ENCODE measurements at regions not wholly inside any gene's neighbourhood (a gene's known extent, or its start where the extent isn't known, plus 50 kb on each side); places are given as distances from the start of the nearest gene placed in this dataset.

GRCh38 chr2:66762761-66763160 is 327.8 kb downstream of the MEIS1 start:
- WGBS, 2 experiments (ENCODE audit: insufficient coverage in 1 of 2, insufficient read length in 1 of 2), result 92 to 94% methylated on average over 17 to 21 of the region's 25 CpGs
- Mint-ChIP-seq H3K9me3 (peaks cover 5% of the 10 kb centered on the region), H3K27me3 (ENCODE audit: insufficient read depth) (no peaks in the 10 kb centered on the region), H3K27ac (no peak overlapping the region), H3K4me1 (no peaks in the 10 kb centered on the region), H3K4me3 (no peak overlapping the region), H3K36me3 (ENCODE audit: low read depth) (no peaks in the 10 kb centered on the region)
- no peak for DNase-seq
- no peaks in the 10 kb centered on the region for H3K4me1 ChIP-seq (ENCODE audit: control insufficient read depth, insufficient read depth, low read length)
- no peaks in the 10 kb centered on the region for H3K36me3 ChIP-seq (ENCODE audit: control insufficient read depth, insufficient read depth, low read length)
- TF ChIP-seq, protein P1, sequence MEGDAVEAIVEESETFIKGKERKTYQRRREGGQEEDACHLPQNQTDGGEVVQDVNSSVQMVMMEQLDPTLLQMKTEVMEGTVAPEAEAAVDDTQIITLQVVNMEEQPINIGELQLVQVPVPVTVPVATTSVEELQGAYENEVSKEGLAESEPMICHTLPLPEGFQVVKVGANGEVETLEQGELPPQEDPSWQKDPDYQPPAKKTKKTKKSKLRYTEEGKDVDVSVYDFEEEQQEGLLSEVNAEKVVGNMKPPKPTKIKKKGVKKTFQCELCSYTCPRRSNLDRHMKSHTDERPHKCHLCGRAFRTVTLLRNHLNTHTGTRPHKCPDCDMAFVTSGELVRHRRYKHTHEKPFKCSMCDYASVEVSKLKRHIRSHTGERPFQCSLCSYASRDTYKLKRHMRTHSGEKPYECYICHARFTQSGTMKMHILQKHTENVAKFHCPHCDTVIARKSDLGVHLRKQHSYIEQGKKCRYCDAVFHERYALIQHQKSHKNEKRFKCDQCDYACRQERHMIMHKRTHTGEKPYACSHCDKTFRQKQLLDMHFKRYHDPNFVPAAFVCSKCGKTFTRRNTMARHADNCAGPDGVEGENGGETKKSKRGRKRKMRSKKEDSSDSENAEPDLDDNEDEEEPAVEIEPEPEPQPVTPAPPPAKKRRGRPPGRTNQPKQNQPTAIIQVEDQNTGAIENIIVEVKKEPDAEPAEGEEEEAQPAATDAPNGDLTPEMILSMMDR (conservative IDR thresholded peaks at IDR 0.05), result no peak
- H3K9me3 ChIP-seq (ENCODE audit: control insufficient read depth, low read length), result no peaks in the 10 kb centered on the region
- no peak overlapping the region for H3K27ac ChIP-seq (ENCODE audit: low read depth, low read length)
- no peaks in the 10 kb centered on the region for H3K27me3 ChIP-seq (ENCODE audit: control insufficient read depth, insufficient read depth, low read length, poor library complexity, severe bottlenecking)
- no peak overlapping the region for H3K9ac ChIP-seq (ENCODE audit: extremely low read depth, low read length, poor library complexity, severe bottlenecking)
- H3K4me3 ChIP-seq (ENCODE audit: low read length), result no peak overlapping the region

GRCh38 chr2:66766582-66766981 is 331.7 kb downstream of the MEIS1 start:
- H3K27ac Mint-ChIP-seq, result no peak overlapping the region

GRCh38 chr2:66771359-66771976 is 336.5 kb downstream of the MEIS1 start:
- Histone ChIP-seq H3K4me1 (ENCODE audit: control insufficient read depth, insufficient read depth, low read length) (no peaks in the 10 kb centered on the region), H3K27me3 (ENCODE audit: control insufficient read depth, insufficient read depth, low read length, poor library complexity, severe bottlenecking) (peaks cover 7% of the 10 kb centered on the region), H3K27ac (ENCODE audit: low read depth, low read length) (no peak overlapping the region), H3K4me3 (ENCODE audit: low read length) (no peak overlapping the region), H3K9ac (ENCODE audit: extremely low read depth, low read length, poor library complexity, severe bottlenecking) (no peak overlapping the region), H3K36me3 (ENCODE audit: control insufficient read depth, insufficient read depth, low read length) (no peaks in the 10 kb centered on the region), H3K9me3 (ENCODE audit: control insufficient read depth, low read length) (no peaks in the 10 kb centered on the region)
- DNase-seq, result no peak
- Mint-ChIP-seq H3K9me3 (no peaks in the 10 kb centered on the region), H3K27me3 (ENCODE audit: insufficient read depth) (peaks cover 5% of the 10 kb centered on the region), H3K4me1 (peaks cover 2% of the 10 kb centered on the region), H3K27ac (no peak overlapping the region), H3K36me3 (ENCODE audit: low read depth) (no peaks in the 10 kb centered on the region), H3K4me3 (no peak overlapping the region)
- TF ChIP-seq, protein P1 (conservative IDR thresholded peaks at IDR 0.05), result no peak
- 95% methylated on average over 1 of the region's 1 CpG; no CpG with 5 or more reads in 1 of the 2 experiments for WGBS, 2 experiments (ENCODE audit: insufficient coverage in 1 of 2, insufficient read length in 1 of 2)

More at GRCh38 chr2:66766582-66766981, 331.7 kb downstream of the MEIS1 start:
- Histone ChIP-seq H3K27me3 (ENCODE audit: control insufficient read depth, insufficient read depth, low read length, poor library complexity, severe bottlenecking) (no peaks in the 10 kb centered on the region), H3K36me3 (ENCODE audit: control insufficient read depth, insufficient read depth, low read length) (no peaks in the 10 kb centered on the region), H3K4me3 (ENCODE audit: low read length) (no peak overlapping the region), H3K27ac (ENCODE audit: low read depth, low read length) (no peak overlapping the region), H3K9me3 (ENCODE audit: control insufficient read depth, low read length) (no peaks in the 10 kb centered on the region), H3K4me1 (ENCODE audit: control insufficient read depth, insufficient read depth, low read length) (no peaks in the 10 kb centered on the region), H3K9ac (ENCODE audit: extremely low read depth, low read length, poor library complexity, severe bottlenecking) (no peak overlapping the region)
- H3K9me3 Mint-ChIP-seq, result no peaks in the 10 kb centered on the region
- peaks cover 2% of the 10 kb centered on the region for H3K4me1 Mint-ChIP-seq
- TF ChIP-seq, protein P1 (conservative IDR thresholded peaks at IDR 0.05), result no peak
- DNase-seq, result no peak
- WGBS, 2 experiments (ENCODE audit: insufficient coverage in 1 of 2, insufficient read length in 1 of 2), result 92 to 100% methylated on average over 2 to 3 of the region's 3 CpGs
- no peaks in the 10 kb centered on the region for H3K27me3 Mint-ChIP-seq (ENCODE audit: insufficient read depth)
- H3K36me3 Mint-ChIP-seq (ENCODE audit: low read depth), result no peaks in the 10 kb centered on the region
- no peak overlapping the region for H3K4me3 Mint-ChIP-seq
